CD8-positive, alpha-beta memory T cell (primary cell): ENCODE measurements at regions not wholly inside any gene's neighbourhood (a gene's known extent, or its start where the extent isn't known, plus 50 kb on each side); places are given as distances from the start of the nearest gene placed in this dataset.

Source experiments
- CTCF ChIA-PET: fragments of 350-600 bp; sonication (Branson Sonifier 250); formaldehyde crosslinking; loops from one replicate; lab custom pipeline; 2021; ENCODE audit warnings: antibody characterized with exemption; lab: Charles Lee
- POLR2A ChIA-PET: fragments of 350-600 bp; sonication (Branson Sonifier 250); formaldehyde crosslinking; loops from one replicate; lab custom pipeline; 2021; ENCODE audit warnings: antibody characterized with exemption; lab: Charles Lee
- DNase-seq, 5 donors: peaks; one replicate each; pipeline versions ENCODE4 v3.0.0 to v3.0.0-alpha.2; 2020 to 2022; ENCODE audit warnings: mixed read lengths in 1 of 5
- H3K27ac ChIP-seq: one replicate; pipeline ENCODE4 v1.7.0; 2013; ENCODE audit warnings: low read depth, mild to moderate bottlenecking, low read length, moderate library complexity
- H3K27me3 ChIP-seq: 2 replicates; pipeline ENCODE4 v1.7.0; 2013; ENCODE audit warnings: low read length, mild to moderate bottlenecking; ENCODE audit not compliant: insufficient read depth, poor library complexity, severe bottlenecking
- H3K36me3 ChIP-seq: 2 replicates; pipeline ENCODE4 v1.7.0; 2013; ENCODE audit warnings: mild to moderate bottlenecking, low read length, moderate library complexity; ENCODE audit not compliant: insufficient read depth
- H3K4me1 ChIP-seq: 2 replicates; pipeline ENCODE4 v1.7.0; 2013; ENCODE audit warnings: mild to moderate bottlenecking, low read length, moderate library complexity; ENCODE audit not compliant: insufficient read depth
- H3K4me3 ChIP-seq: 2 replicates; pipeline ENCODE4 v1.7.0; 2013; ENCODE audit warnings: mild to moderate bottlenecking, low read length
- H3K9me3 ChIP-seq: 2 replicates; pipeline ENCODE4 v1.7.0; 2013; ENCODE audit warnings: mild to moderate bottlenecking, low read length
- H3K27ac Mint-ChIP-seq, 8 donors: one replicate each; pipeline ENCODE4 v1.8.0; 2020 to 2021; ENCODE audit warnings: mixed read lengths in 8 of 8, mild to moderate bottlenecking in 6 of 8, inconsistent platforms in 3 of 8, moderate library complexity in 3 of 8
- H3K27me3 Mint-ChIP-seq, 2 donors: one replicate each; pipeline ENCODE4 v1.8.0; 2020 to 2021; ENCODE audit warnings: mixed read lengths in 2 of 2, mild to moderate bottlenecking in 1 of 2, moderate library complexity in 1 of 2
- H3K36me3 Mint-ChIP-seq, 3 donors: one replicate each; pipeline ENCODE4 v1.8.0; 2020 to 2021; ENCODE audit warnings: mixed read lengths in 3 of 3, inconsistent platforms in 1 of 3, mild to moderate bottlenecking in 1 of 3
- H3K4me1 Mint-ChIP-seq, 3 donors: one replicate each; pipeline ENCODE4 v1.8.0; 2020 to 2021; ENCODE audit warnings: mixed read lengths in 3 of 3, inconsistent platforms in 1 of 3, mild to moderate bottlenecking in 1 of 3
- H3K4me3 Mint-ChIP-seq, 7 donors: one replicate each; pipeline ENCODE4 v1.8.0; 2020 to 2021; ENCODE audit warnings: mixed read lengths in 7 of 7, mild to moderate bottlenecking in 6 of 7, moderate library complexity in 4 of 7, inconsistent platforms in 2 of 7
- H3K9me3 Mint-ChIP-seq, 5 donors: one replicate each; pipeline ENCODE4 v1.8.0; 2020 to 2022; ENCODE audit warnings: mixed read lengths in 5 of 5, mild to moderate bottlenecking in 3 of 5, moderate library complexity in 2 of 5, inconsistent platforms in 1 of 5

DNA sequence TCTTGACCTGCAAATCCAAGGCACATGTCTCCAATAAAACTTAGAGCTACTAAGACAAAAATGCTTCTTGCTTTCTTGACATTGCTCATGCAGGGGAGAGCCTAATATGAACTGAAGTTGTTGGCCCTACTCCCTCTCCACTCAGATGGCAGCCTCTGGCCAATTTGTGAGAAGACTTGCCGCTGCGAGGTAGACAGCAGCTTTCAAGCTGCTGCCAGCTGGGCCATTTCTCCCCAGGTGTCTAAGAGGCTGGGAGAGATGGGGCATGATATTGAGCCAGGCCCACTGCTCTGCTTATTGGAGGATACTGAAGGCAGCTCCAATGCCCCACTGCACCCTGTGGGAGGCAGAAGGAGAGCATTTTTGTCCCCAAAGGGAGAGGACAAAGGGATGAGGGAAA lies 380.5 kb downstream of the RASEF start:
- Mint-ChIP-seq H3K4me1 (no peaks in the 10 kb centered on the region), H3K36me3 (no peaks in the 10 kb centered on the region), H3K27ac (no peak overlapping the region), H3K9me3 (peaks cover 0 to 19% (median 8%) of the 10 kb centered on the region in 5 donors), H3K4me3 (no peak overlapping the region), H3K27me3 (no peaks in the 10 kb centered on the region)
- ChIA-PET POLR2A (no interaction called here), CTCF (no interaction called here)
- DNase-seq: no peak
- H3K4me1 ChIP-seq: no peaks in the 10 kb centered on the region
- no peak overlapping the region for H3K27ac ChIP-seq
- H3K4me3 ChIP-seq: no peak overlapping the region
- H3K36me3 ChIP-seq: no peaks in the 10 kb centered on the region
- H3K27me3 ChIP-seq: no peaks in the 10 kb centered on the region
- H3K9me3 ChIP-seq: no peaks in the 10 kb centered on the region

DNA sequence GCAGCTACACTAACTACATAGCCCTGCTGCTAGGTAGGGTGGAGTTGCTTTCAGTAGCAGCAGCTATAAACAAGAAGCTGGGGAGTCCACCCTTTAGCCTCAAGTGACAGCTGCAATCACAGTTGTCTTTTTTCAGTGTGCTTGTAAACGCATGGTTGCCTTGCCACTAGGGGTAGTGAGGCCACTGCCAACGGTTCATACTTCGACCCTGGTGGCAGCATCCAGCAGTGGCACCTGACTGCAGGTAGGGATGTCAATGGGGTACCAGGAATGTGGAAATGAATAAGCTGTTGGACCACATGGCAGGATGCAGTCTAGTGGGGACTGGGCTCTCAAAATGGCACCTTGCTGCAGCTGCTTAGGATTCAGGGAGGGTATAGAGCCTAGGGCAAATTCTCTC lies 367.2 kb downstream of the RASEF start:
- DNase-seq: no peak
- H3K4me3 ChIP-seq: no peak overlapping the region
- no peak overlapping the region for H3K27ac ChIP-seq
- Mint-ChIP-seq H3K9me3 (peaks cover 5 to 34% (median 8%) of the 10 kb centered on the region in 5 donors), H3K27me3 (no peaks in the 10 kb centered on the region), H3K36me3 (no peaks in the 10 kb centered on the region), H3K4me1 (no peaks in the 10 kb centered on the region), H3K4me3 (no peak overlapping the region), H3K27ac (no peak overlapping the region)
- H3K9me3 ChIP-seq: no peaks in the 10 kb centered on the region
- no peaks in the 10 kb centered on the region for H3K36me3 ChIP-seq
- CTCF ChIA-PET: no interaction called here
- POLR2A ChIA-PET: no interaction called here
- no peaks in the 10 kb centered on the region for H3K27me3 ChIP-seq
- no peaks in the 10 kb centered on the region for H3K4me1 ChIP-seq

DNA sequence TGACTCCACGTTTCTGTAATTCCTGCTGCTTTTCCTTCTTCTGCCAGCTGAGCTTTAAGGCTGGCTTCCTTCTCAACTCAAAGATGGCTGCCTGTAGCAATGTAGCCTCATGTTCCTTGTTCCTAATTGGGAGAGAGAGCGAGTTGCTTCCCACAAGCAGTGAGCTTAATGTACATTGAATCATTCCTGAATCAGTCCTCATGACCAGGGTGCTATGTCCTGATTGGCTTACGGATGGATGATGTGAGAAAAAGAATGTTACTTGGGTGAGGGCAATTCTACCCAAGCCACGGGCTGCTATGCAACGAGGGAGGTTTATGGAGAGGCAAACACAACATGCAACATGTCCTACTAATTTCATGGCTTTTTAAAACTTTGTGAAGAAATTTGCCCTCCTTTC lies 356.2 kb downstream of the RASEF start:
- Mint-ChIP-seq H3K27me3 (no peaks in the 10 kb centered on the region), H3K4me1 (no peaks in the 10 kb centered on the region), H3K9me3 (peaks cover 0 to 7% (median 4%) of the 10 kb centered on the region in 5 donors), H3K27ac (no peak overlapping the region), H3K4me3 (no peak overlapping the region), H3K36me3 (peaks cover 0 to 2% (median 0%) of the 10 kb centered on the region in 3 donors)
- ChIA-PET CTCF (no interaction called here), POLR2A (no interaction called here)
- Histone ChIP-seq H3K4me1 (no peaks in the 10 kb centered on the region), H3K4me3 (no peak overlapping the region), H3K36me3 (no peaks in the 10 kb centered on the region), H3K9me3 (no peaks in the 10 kb centered on the region), H3K27me3 (no peaks in the 10 kb centered on the region), H3K27ac (no peak overlapping the region)
- DNase-seq: no peak

DNA sequence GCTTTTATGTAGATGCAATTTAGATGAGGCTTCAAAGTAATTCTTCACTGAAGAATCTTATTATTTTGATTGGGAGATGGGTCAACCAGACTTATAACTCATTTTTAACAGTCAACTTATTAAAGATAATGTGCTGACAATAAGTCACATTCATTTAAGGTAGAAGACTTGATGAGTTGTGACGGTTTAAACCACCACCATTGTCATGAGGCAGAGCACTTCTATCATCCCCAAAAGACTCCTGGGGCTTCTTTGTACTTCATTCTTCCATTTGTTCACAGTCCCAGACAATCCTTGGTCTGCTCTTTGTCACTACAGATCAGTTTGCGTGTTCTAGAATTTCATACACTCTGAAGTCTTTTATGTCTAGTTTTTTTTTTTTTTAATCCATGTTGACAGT lies 346.1 kb downstream of the RASEF start:
- H3K36me3 Mint-ChIP-seq: no peaks in the 10 kb centered on the region
- H3K4me1 Mint-ChIP-seq: no peaks in the 10 kb centered on the region
- no peaks in the 10 kb centered on the region for H3K4me1 ChIP-seq
- H3K27ac Mint-ChIP-seq: no peak overlapping the region
- DNase-seq: no peak
- H3K27me3 ChIP-seq: no peaks in the 10 kb centered on the region
- peaks cover 0 to 22% (median 4%) of the 10 kb centered on the region in 5 donors for H3K9me3 Mint-ChIP-seq
- no peak overlapping the region for H3K27ac ChIP-seq
- POLR2A ChIA-PET: no interaction called here
- H3K4me3 ChIP-seq: no peak overlapping the region
- no peaks in the 10 kb centered on the region for H3K27me3 Mint-ChIP-seq
- H3K9me3 ChIP-seq: no peaks in the 10 kb centered on the region
- H3K36me3 ChIP-seq: no peaks in the 10 kb centered on the region
- CTCF ChIA-PET: no interaction called here
- no peak overlapping the region for H3K4me3 Mint-ChIP-seq

DNA sequence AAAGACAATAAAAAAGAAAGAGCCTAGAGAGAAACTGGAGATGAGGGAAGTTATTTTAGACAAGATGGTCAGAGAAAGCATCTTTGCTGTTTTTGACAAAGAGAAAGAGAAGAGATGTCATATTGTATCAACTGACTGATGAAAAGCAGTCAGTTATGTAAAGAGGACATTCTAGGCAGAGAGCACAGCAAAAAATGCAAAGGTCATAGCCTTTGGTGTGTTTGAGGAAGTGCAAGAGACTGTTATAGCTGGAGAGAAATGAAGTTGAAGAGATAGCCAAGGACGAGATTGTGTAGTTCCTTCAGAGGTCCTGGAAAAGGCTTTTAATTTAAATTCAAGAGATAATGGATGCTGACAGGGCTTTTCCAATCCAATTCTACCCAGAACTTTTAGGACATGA lies 342.4 kb downstream of the RASEF start:
- Mint-ChIP-seq H3K36me3 (no peaks in the 10 kb centered on the region), H3K27me3 (no peaks in the 10 kb centered on the region), H3K9me3 (peaks cover 0 to 31% (median 0%) of the 10 kb centered on the region in 5 donors), H3K27ac (no peak overlapping the region), H3K4me3 (no peak overlapping the region), H3K4me1 (no peaks in the 10 kb centered on the region)
- CTCF ChIA-PET: no interaction called here
- Histone ChIP-seq H3K27ac (no peak overlapping the region), H3K9me3 (no peaks in the 10 kb centered on the region), H3K4me1 (no peaks in the 10 kb centered on the region), H3K27me3 (no peaks in the 10 kb centered on the region), H3K36me3 (no peaks in the 10 kb centered on the region), H3K4me3 (no peak overlapping the region)
- no peak for DNase-seq
- POLR2A ChIA-PET: no interaction called here

DNA sequence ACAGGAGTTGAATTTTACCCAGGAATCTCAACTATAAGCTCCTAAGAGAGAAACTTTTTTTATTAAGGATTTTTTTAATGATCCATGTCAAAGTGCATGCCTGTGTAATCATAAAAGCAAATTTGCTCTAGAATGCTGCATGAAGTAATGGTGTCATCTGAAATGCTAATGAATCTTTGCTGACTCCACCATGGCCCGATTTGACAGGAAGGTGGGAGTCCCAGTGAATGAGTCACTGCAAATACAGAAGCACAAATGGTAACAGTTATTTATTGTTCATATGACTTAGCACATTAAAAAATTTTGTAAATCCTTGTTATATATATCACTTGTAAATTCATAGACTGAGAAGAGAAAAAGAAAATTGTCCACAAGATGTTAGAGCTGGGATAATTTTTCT lies 341.3 kb downstream of the RASEF start:
- Mint-ChIP-seq H3K27ac (no peak overlapping the region), H3K9me3 (peaks cover 0 to 29% (median 0%) of the 10 kb centered on the region in 5 donors), H3K27me3 (no peaks in the 10 kb centered on the region), H3K4me1 (no peaks in the 10 kb centered on the region), H3K36me3 (no peaks in the 10 kb centered on the region), H3K4me3 (no peak overlapping the region)
- no peaks in the 10 kb centered on the region for H3K4me1 ChIP-seq
- CTCF ChIA-PET: no interaction called here
- H3K4me3 ChIP-seq: no peak overlapping the region
- H3K27ac ChIP-seq: no peak overlapping the region
- POLR2A ChIA-PET: no interaction called here
- H3K36me3 ChIP-seq: no peaks in the 10 kb centered on the region
- DNase-seq: no peak
- no peaks in the 10 kb centered on the region for H3K27me3 ChIP-seq
- H3K9me3 ChIP-seq: no peaks in the 10 kb centered on the region

DNA sequence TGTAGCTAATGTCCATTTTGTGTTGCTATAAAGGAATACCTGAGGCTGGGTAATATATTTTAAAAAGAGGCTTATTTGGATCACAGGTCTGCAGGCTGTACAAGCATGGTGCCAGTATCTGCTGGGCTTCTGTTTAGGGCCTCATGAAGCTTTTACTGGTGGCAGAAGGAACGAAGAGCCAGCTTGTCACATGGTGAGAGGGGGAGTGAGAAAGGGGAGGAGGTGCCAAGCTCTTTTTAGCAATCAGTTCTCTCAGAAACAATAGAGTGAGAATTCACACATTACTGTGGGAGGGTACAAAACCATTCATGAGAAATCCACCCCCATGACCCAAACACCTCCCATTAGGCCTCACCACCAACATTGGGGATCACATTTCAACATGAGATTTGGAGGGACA lies 340.9 kb downstream of the RASEF start:
- POLR2A ChIA-PET: no interaction called here
- no peaks in the 10 kb centered on the region for H3K36me3 ChIP-seq
- Mint-ChIP-seq H3K4me3 (no peak overlapping the region), H3K27me3 (no peaks in the 10 kb centered on the region), H3K27ac (no peak overlapping the region), H3K9me3 (peaks cover 0 to 25% (median 0%) of the 10 kb centered on the region in 5 donors), H3K36me3 (no peaks in the 10 kb centered on the region), H3K4me1 (no peaks in the 10 kb centered on the region)
- H3K4me3 ChIP-seq: no peak overlapping the region
- no peak for DNase-seq
- no peak overlapping the region for H3K27ac ChIP-seq
- no peaks in the 10 kb centered on the region for H3K9me3 ChIP-seq
- no peaks in the 10 kb centered on the region for H3K4me1 ChIP-seq
- CTCF ChIA-PET: no interaction called here
- H3K27me3 ChIP-seq: no peaks in the 10 kb centered on the region

DNA sequence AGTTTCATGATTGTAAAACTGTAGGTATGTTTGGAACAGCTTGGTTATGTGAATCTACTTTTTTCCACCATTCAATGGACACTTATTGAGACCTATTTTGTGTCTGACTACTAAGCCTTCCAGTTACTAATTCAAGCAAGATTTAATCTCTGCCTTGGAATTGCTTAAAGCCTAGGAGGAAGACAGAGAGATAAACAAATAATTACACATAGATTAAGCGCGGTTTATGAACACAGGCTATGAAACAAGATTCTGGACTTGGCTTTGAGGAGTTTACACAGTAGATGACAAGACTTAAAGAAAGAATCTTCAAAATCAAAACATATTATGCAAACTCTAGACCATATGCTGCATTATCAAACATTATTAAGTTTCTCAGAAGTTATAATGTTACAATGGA lies 340.4 kb downstream of the RASEF start:
- no peaks in the 10 kb centered on the region for H3K36me3 ChIP-seq
- Mint-ChIP-seq H3K27me3 (no peaks in the 10 kb centered on the region), H3K4me1 (no peaks in the 10 kb centered on the region), H3K27ac (no peak overlapping the region), H3K9me3 (peaks cover 0 to 20% (median 0%) of the 10 kb centered on the region in 5 donors), H3K4me3 (no peak overlapping the region), H3K36me3 (no peaks in the 10 kb centered on the region)
- no peak overlapping the region for H3K4me3 ChIP-seq
- CTCF ChIA-PET: no interaction called here
- H3K4me1 ChIP-seq: no peaks in the 10 kb centered on the region
- POLR2A ChIA-PET: no interaction called here
- H3K27me3 ChIP-seq: no peaks in the 10 kb centered on the region
- H3K9me3 ChIP-seq: no peaks in the 10 kb centered on the region
- no peak for DNase-seq
- H3K27ac ChIP-seq: no peak overlapping the region
